HG03108 (cell line): ENCODE measurements at regions not wholly inside any gene's neighbourhood (a gene's known extent, or its start where the extent isn't known, plus 50 kb on each side); places are given as distances from the start of the nearest gene placed in this dataset.
A peak's percentile ranks its signal among the peaks of the same experiment; 100 is the strongest.
"Not testable (repeated sequence)": the region's sequence is repeated elsewhere in the genome, so short reads cannot be mapped to it uniquely, and the experiment has no call there.

Experiments
- ATAC-seq: cut with Tn5 transposase; IDR thresholded peaks from one replicate; pipeline ENCODE4 v1.9.1; 2021; ENCODE audit warnings: moderate library complexity; ENCODE audit not compliant: unreplicated experiment

DNA sequence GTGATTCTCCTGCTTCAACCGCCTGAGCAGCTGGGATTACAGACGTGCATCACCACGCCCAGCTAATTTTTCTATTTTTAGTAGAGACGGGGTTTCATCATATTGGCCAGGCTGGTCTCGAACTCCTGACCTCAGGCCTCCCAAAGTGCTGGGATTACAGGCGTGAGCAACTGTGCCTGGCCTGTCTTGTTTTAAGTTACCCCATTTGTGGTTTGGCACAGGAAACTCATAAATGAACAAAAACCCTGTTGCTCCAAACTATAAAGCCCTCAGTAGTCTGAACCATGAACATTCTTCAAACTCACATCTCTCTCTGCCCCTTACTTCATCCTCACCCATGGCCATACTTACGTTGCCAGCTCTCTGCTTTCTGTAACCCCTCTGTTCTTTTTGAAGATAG lies 61.7 kb downstream of the RHOU start:
- not testable (repeated sequence) for ATAC-seq

GRCh38 chr1:228798035-228798434 lies 62.8 kb downstream of the RHOU start:
- no peak for ATAC-seq

- ATAC-seq = no peak
These were observed 63.3 kb downstream of the RHOU start for GRCh38 chr1:228798548-228798947.

- ATAC-seq = no peak
These were observed 64.6 kb downstream of the RHOU start for GRCh38 chr1:228799924-228800323.

GRCh38 chr1:228801068-228801467 lies 65.8 kb downstream of the RHOU start:
- no peak for ATAC-seq

DNA sequence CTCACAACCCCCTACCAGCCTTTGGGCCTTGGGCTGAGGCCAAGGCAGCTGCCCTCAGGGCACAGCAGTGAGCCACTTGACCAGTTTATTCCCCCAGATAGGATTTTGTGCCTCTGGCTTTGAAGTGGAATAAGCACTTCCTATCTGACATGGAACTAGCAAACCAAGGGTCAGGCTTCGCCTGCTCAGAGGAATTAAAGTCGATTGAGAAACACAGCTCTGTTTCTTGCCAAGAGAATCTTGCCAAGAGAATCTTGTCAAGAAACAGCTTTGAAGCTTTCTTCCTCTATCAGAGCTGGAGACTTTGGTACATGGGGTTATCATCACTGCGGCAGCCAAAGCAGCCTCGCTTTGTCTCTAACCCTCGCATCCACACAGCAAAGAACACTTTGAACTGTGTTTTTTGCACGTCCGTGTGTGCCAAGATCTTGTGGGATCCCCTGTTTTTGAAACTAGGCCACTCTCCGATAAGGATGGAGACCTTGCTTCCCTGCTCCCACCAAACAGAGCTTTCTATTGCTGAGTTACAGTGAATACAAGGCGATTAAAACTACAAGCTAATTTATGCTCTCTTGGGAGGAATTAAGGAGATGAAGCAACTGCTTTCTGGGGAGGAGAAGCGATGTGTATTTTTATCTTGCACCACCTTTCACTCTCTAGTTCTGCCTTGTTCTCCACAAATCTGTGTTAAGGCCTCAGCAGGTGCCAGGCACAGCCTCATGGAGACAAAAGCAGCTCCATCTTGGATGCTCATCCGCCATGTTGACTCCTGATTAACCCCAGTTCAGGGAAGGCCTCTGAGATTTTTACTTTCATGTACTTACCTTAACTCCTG lies 67.3 kb downstream of the RHOU start:
- ATAC-seq = no peak

DNA sequence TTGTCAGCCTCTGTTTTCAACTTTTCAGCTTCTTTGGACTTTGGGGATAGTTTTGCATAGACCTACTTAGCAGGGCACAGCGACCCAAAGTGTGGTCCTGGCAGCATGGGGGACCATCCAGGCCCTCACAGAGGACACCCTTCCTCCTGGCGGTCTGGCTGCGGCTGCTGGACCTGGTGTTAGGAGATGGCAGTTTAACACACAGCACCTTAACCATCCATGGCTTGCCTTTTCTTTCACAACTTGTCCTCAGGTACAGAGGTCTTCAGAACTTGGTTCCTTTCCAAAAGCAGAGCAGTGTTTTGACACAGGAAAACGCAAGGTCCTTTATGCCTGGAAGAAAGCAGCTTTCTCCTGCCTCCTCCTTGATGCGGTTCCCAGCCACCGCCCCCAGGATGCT lies 68.1 kb downstream of the RHOU start:
- no peak for ATAC-seq

DNA sequence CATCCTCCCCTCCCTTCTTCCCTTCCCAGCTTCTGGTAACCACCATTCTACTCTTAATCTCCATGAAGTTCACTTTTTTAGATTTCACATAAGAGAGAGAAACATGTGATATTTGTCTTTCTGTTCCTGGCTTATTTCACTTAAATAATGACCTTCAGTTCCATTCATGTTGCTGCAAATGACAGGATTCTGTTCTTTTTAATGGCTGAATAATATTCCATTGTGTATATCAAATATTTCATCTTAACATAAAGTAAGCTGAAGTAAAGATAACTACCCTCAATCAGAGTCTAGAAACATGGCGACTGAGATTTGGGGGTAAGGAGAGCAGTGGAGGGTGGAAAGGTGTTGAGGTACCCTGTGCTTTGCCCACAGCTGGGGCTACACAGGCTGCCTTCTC lies 68.9 kb downstream of the RHOU start:
- ATAC-seq = no peak

- ATAC-seq = no peak
These were observed 69.5 kb downstream of the RHOU start for GRCh38 chr1:228804640-228805413.

GRCh38 chr1:228807904-228808605 lies 72.8 kb downstream of the RHOU start:
- no peak for ATAC-seq

DNA sequence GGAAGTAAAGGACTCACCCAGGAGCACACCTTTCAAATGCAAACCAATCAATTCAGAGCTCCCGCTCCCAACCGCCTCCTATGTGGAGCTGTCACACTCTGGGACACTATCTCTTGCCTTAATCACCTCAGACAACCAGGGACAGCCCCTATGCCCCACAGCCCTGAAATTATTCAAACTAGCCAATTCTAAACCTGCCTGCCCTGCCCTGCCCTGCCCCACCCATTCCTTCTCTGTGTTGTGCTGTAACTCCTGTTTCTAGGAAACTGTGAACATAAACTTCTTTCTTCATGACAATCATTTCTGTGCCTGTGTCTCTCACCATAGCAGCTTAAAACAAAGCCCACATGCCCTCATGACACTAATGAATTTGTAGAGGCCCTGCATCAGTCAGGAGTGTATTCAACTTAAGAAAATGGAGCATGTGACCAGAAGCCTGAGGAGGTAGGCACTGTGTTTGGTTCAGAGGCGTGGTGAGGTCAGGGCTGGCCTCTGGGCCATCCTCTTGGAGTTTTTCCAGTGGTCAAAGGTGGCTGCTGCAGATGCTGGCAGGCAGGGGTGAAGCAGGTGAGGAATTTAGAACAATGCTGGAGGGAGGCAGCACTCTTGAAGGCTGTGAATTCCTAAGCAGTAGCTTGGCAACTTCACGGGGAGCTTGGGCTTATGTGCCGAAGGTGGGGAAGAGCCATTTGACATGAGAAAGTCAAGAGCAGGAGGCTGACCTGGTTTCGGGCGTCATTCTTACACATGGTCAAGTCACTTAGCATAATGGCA lies 74.5 kb downstream of the RHOU start:
- no peak for ATAC-seq

DNA sequence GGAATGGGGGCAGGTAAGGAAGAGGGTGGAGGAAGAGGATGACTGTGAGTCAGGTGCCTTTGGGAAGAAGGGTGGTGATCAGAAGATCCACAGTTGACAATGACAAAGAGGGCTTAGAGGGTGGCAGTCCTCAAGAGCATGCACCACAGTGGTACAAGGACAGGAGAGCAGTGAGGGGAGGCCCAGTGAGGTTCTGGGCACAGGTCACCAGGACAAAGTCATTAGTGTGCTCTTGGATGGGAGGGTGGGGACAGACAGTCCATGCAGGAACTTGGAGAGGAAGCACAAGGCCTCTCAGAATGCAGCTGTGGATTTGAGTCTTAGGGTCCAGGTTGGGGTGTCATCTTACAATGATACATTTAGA lies 75.1 kb downstream of the RHOU start:
- no peak for ATAC-seq

- peak; percentile 67 for ATAC-seq
These were observed 75.8 kb downstream of the RHOU start for GRCh38 chr1:228810878-228811711.

DNA sequence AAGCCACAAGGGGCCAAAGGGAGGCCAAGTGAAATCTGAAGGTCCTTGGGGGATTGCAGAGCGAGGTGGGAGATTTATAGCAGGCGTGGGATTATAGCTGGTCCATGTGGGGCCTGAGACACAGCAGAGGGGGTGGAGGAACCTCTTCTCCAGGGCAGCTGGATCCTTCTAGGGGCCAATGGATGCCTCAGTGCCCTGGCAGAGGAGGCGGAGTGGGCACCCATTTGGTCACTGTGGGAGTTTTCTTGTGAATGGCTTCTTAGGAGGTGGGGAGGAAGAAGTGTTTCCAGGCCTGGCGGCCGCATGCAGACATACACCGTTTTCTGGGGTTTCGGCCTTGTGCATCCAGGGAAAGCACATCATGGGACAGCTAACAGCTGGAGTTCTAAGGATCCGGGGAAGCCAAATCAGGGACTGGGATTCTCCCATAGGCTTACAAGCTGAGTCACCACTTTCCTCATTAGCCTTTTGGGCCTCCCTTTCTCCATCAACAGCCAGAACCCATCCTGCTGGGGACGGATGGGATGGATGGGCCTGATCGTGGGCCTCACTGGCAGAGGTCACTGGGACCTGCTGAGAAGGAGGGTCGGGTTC lies 76.5 kb downstream of the RHOU start:
- ATAC-seq = no peak

DNA sequence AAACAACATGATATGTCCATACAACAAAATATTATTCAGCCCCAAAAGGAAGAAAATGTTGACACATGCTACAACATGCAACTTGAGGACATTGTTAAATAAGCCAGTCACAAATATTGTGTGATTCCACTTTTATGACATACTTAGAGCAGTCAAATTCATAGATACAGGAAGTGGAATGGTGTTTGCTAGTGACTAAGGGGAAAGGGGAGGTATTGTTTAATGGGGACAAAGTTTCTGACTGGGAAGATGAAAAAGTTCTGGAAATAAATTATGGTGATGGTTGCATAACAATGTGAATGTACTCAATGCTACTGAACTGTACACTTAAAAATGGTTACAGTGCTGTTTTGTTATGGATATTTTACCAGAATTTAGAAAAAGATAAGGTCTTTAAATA lies 77.7 kb downstream of the RHOU start:
- no peak for ATAC-seq

DNA sequence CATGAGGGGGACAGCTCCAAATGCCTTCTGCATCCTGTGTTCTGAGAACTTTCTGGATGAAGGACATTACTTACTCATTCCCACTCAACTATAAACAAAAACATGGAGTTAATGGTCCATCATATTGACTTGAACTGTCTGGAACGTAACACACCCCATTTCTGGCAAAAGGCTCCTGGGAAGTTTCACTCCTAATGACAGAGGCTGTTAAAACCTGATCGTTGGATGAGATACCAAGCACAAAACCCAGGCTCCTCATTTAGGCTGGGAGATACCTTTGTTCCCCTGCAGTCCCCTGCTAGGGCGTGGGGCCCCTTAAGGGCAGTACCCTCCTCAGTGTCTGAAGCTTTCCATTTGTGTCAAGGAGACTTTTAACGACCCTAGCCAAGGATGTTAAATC lies 78.9 kb downstream of the RHOU start:
- ATAC-seq = no peak

DNA sequence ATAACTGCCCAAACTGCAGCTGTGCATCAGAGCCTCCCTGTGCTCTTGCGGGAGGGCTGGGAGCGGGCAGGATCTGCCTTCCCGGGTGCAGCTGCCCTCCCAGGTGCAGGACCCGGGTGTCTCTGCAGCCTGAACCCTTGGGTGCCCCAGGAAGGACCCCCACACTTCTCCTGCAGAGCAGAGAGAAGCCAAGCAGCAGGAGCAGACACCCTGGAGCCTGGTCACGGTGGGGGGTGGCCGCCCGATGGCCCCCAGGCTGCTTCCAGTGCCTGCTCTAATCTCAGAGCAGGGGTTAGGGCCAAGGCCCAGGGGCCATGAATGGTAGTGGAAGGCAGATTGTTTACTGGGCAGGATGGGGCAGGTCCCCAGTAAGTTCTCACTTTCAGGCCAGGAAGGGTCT lies 83.0 kb downstream of the RHOU start:
- ATAC-seq = no peak

GRCh38 chr1:228818928-228819630 lies 83.8 kb downstream of the RHOU start:
- ATAC-seq = no peak

GRCh38 chr1:228821252-228821651 lies 86.0 kb downstream of the RHOU start:
- no peak for ATAC-seq
